SK-N-SH treated with all-trans-retinoic acid at 6 μM for 48 hours (cell line): ENCODE measurements at regions not wholly inside any gene's neighbourhood (a gene's known extent, or its start where the extent isn't known, plus 50 kb on each side); places are given as distances from the start of the nearest gene placed in this dataset.

ENCODE experiments used
- ATAC-seq: fragments of 200-7000 bp; cut with Tn5 transposase; 3 replicates; pipeline ENCODE4 v1.9.1; 2020; ENCODE audit warnings: mild to moderate bottlenecking, moderate library complexity
- BACH2 ChIP-seq: fragments of 250-450 bp; sonication (Bioruptor Pico); IDR thresholded peaks from 2 replicates; pipeline ENCODE4 v1.9.0; 2021; ENCODE audit warnings: mild to moderate bottlenecking, borderline replicate concordance
- CREB5 ChIP-seq: fragments of 250-450 bp; sonication (Bioruptor Pico); IDR thresholded peaks from 2 replicates; pipeline ENCODE4 v1.5.1; 2020; ENCODE audit warnings: low read depth, mild to moderate bottlenecking, moderate library complexity
- CSDC2 ChIP-seq: fragments of 250-450 bp; sonication (Bioruptor Pico); IDR thresholded peaks from 2 replicates; pipeline ENCODE4 v1.5.0; 2020; ENCODE audit warnings: mild to moderate bottlenecking, moderate library complexity
- CSRNP3 ChIP-seq: fragments of 250-450 bp; sonication (Bioruptor Pico); IDR thresholded peaks from 2 replicates; pipeline ENCODE4 v1.5.1; 2021; ENCODE audit warnings: mild to moderate bottlenecking, moderate library complexity
- ISL1 ChIP-seq: fragments of 250-450 bp; sonication (Bioruptor Pico); IDR thresholded peaks from 2 replicates; pipeline ENCODE4 v2.1.2; 2022; ENCODE audit warnings: mild to moderate bottlenecking, moderate library complexity
- OSR1 ChIP-seq: fragments of 250-450 bp; sonication (Bioruptor Pico); IDR thresholded peaks from 2 replicates; pipeline ENCODE4 v1.8.0; 2022; ENCODE audit warnings: moderate library complexity, mild to moderate bottlenecking, inconsistent platforms
- PATZ1 ChIP-seq: fragments of 250-450 bp; sonication (Bioruptor Pico); IDR thresholded peaks from 2 replicates; pipeline ENCODE4 v1.8.0; 2020; ENCODE audit warnings: mild to moderate bottlenecking, moderate library complexity, borderline replicate concordance
- PPARA ChIP-seq: fragments of 250-450 bp; sonication (Bioruptor Pico); IDR thresholded peaks from 2 replicates; pipeline ENCODE4 v1.5.0; 2020; ENCODE audit warnings: mild to moderate bottlenecking, borderline replicate concordance
- RARB ChIP-seq: fragments of 250-450 bp; sonication (Bioruptor Pico); IDR thresholded peaks from 2 replicates; pipeline ENCODE4 v1.8.0; 2021; ENCODE audit warnings: mild to moderate bottlenecking, moderate library complexity
- SNAI2 ChIP-seq: fragments of 250-450 bp; sonication (Bioruptor Pico); IDR thresholded peaks from 2 replicates; pipeline ENCODE4 v1.5.0; 2020; ENCODE audit warnings: mild to moderate bottlenecking, moderate library complexity
- TCF4 ChIP-seq: fragments of 250-450 bp; sonication (Bioruptor Pico); IDR thresholded peaks from 2 replicates; pipeline ENCODE4 v1.8.0; 2021; ENCODE audit warnings: mild to moderate bottlenecking, moderate library complexity, borderline replicate concordance
- TOX ChIP-seq: fragments of 250-450 bp; sonication (Bioruptor Pico); IDR thresholded peaks from 2 replicates; pipeline ENCODE4 v1.8.0; 2021; ENCODE audit warnings: mild to moderate bottlenecking, moderate library complexity, borderline replicate concordance
- ZC3H10 ChIP-seq: fragments of 250-450 bp; sonication (Bioruptor Pico); IDR thresholded peaks from 2 replicates; pipeline ENCODE4 v1.5.1; 2021; ENCODE audit warnings: mild to moderate bottlenecking, moderate library complexity
- ZNF8 ChIP-seq: fragments of 450-650 bp; formaldehyde crosslinking; IDR thresholded peaks from 2 replicates; pipeline ENCODE4 v1.5.0; 2020; ENCODE audit warnings: mild to moderate bottlenecking, moderate library complexity
- TF ChIP-seq, protein P1 (sequence below): fragments of 250-450 bp; sonication (Bioruptor Pico); IDR thresholded peaks from 2 replicates; pipeline ENCODE4 v1.5.0; 2020; ENCODE audit warnings: mild to moderate bottlenecking, moderate library complexity
- TF ChIP-seq, protein P2 (sequence below): fragments of 250-450 bp; sonication (Bioruptor Pico); IDR thresholded peaks from 2 replicates; pipeline ENCODE4 v1.8.0; 2021; ENCODE audit warnings: low read depth, mild to moderate bottlenecking, moderate library complexity, borderline replicate concordance

DNA sequence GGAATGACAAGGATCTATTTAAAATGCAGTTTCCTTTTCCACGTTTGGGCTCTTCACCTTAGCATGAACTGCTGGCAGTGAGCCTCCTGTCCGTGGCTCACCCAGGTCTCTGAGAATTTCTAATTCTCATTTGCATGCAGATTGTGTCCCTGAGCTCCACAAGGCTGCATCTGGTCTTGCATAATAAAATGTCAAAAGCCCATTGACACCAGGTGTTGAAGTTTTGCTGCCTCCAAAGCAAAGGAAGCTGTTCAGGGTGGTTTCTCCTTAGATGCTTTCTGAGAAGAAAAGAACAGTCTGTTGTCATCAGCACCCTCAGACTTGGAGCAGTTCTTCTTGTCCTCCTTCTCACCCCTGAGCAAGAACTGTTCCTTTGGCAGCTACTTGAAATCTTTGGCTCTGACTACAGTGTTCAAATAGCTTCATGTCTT, 433.1 kb upstream of the KAZN start:
- ATAC-seq = no peak
- TF ChIP-seq, protein P1, sequence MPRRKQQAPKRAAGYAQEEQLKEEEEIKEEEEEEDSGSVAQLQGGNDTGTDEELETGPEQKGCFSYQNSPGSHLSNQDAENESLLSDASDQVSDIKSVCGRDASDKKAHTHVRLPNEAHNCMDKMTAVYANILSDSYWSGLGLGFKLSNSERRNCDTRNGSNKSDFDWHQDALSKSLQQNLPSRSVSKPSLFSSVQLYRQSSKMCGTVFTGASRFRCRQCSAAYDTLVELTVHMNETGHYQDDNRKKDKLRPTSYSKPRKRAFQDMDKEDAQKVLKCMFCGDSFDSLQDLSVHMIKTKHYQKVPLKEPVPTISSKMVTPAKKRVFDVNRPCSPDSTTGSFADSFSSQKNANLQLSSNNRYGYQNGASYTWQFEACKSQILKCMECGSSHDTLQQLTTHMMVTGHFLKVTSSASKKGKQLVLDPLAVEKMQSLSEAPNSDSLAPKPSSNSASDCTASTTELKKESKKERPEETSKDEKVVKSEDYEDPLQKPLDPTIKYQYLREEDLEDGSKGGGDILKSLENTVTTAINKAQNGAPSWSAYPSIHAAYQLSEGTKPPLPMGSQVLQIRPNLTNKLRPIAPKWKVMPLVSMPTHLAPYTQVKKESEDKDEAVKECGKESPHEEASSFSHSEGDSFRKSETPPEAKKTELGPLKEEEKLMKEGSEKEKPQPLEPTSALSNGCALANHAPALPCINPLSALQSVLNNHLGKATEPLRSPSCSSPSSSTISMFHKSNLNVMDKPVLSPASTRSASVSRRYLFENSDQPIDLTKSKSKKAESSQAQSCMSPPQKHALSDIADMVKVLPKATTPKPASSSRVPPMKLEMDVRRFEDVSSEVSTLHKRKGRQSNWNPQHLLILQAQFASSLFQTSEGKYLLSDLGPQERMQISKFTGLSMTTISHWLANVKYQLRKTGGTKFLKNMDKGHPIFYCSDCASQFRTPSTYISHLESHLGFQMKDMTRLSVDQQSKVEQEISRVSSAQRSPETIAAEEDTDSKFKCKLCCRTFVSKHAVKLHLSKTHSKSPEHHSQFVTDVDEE (CRISPR knock-in tag) = no peak
- TF ChIP-seq CSRNP3 (CRISPR knock-in tag) (no peak), ISL1 (CRISPR knock-in tag) (no peak), SNAI2 (CRISPR knock-in tag) (no peak), RARB (CRISPR knock-in tag) (no peak), BACH2 (CRISPR knock-in tag) (no peak), CSDC2 (CRISPR knock-in tag) (no peak), TOX (CRISPR knock-in tag) (no peak), OSR1 (CRISPR knock-in tag) (no peak), PATZ1 (CRISPR knock-in tag) (no peak), TCF4 (CRISPR knock-in tag) (no peak), ZNF8 (CRISPR knock-in tag) (no peak), CREB5 (CRISPR knock-in tag) (no peak), PPARA (no peak)
- TF ChIP-seq, protein P2, sequence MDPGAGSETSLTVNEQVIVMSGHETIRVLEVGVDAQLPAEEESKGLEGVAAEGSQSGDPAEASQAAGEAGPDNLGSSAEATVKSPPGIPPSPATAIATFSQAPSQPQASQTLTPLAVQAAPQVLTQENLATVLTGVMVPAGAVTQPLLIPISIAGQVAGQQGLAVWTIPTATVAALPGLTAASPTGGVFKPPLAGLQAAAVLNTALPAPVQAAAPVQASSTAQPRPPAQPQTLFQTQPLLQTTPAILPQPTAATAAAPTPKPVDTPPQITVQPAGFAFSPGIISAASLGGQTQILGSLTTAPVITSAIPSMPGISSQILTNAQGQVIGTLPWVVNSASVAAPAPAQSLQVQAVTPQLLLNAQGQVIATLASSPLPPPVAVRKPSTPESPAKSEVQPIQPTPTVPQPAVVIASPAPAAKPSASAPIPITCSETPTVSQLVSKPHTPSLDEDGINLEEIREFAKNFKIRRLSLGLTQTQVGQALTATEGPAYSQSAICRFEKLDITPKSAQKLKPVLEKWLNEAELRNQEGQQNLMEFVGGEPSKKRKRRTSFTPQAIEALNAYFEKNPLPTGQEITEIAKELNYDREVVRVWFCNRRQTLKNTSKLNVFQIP = no peak

- TF ChIP-seq CSDC2 (CRISPR knock-in tag) = no peak
- no peak for TF ChIP-seq CSRNP3 (CRISPR knock-in tag)
- no peak for TF ChIP-seq TCF4 (CRISPR knock-in tag)
- TF ChIP-seq SNAI2 (CRISPR knock-in tag) = no peak
- TF ChIP-seq CREB5 (CRISPR knock-in tag) = no peak
- TF ChIP-seq ZNF8 (CRISPR knock-in tag) = no peak
- TF ChIP-seq ZC3H10 (CRISPR knock-in tag) = no peak
- ATAC-seq = no peak
Observed at GRCh38 chr1:14167884-14168283, 430.6 kb upstream of the KAZN start.
